OCI-LY3 (cell line): ENCODE measurements at regions not wholly inside any gene's neighbourhood (a gene's known extent, or its start where the extent isn't known, plus 50 kb on each side); places are given as distances from the start of the nearest gene placed in this dataset.

Experiments used
- EZH2phosphoT487 ChIP-seq: fragments of 200-600 bp; shearing (Covaris generic); IDR thresholded peaks from 2 replicates; pipeline ENCODE4 v1.6.1; 2018; ENCODE audit warnings: antibody characterized with exemption, mixed run types, low read depth
- TF ChIP-seq, protein P1 (sequence below): fragments of 200-600, 300-600 bp; sonication (generic); IDR thresholded peaks from 2 replicates; pipeline ENCODE4 v1.5.1; 2014; ENCODE audit warnings: antibody characterized with exemption, low read length, low read depth

DNA sequence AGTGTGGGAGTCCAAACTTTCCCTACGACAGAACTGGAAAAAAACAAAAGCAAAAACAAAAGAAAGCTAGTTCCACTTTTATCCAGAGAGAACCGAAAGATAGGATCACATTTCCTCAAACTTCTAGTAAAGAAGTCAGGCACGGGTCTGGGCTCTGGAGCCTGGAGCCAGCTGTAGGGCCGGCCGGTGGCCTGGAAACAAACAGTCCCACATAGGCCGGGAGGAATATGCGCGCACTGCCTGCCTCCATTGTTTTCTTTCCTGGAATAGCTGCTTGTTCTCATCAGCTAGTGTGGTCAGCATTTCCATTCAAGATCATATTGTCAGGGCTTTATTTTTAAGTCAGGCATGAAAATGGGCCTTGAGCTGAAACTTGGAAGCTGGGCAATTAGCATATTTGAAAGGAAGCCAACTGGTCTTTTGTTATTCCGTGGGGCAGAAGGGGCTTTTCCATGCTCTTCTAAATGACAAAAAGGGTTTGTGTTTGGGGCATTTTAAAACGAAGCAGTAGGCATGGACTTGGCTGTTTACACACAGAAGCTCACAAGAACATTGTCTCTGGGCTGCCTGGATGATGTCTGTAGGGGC is 58.7 kb upstream of the RFX8 start:
- TF ChIP-seq, protein P1, sequence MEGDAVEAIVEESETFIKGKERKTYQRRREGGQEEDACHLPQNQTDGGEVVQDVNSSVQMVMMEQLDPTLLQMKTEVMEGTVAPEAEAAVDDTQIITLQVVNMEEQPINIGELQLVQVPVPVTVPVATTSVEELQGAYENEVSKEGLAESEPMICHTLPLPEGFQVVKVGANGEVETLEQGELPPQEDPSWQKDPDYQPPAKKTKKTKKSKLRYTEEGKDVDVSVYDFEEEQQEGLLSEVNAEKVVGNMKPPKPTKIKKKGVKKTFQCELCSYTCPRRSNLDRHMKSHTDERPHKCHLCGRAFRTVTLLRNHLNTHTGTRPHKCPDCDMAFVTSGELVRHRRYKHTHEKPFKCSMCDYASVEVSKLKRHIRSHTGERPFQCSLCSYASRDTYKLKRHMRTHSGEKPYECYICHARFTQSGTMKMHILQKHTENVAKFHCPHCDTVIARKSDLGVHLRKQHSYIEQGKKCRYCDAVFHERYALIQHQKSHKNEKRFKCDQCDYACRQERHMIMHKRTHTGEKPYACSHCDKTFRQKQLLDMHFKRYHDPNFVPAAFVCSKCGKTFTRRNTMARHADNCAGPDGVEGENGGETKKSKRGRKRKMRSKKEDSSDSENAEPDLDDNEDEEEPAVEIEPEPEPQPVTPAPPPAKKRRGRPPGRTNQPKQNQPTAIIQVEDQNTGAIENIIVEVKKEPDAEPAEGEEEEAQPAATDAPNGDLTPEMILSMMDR = no peak
- TF ChIP-seq EZH2phosphoT487 = no peak
